Prostate gland (tissue), 2 donors: ENCODE measurements at regions not wholly inside any gene's neighbourhood (a gene's known extent, or its start where the extent isn't known, plus 50 kb on each side); places are given as distances from the start of the nearest gene placed in this dataset.

Experiments
- POLR2AphosphoS5 ChIP-seq: sonication (generic); formaldehyde crosslinking; IDR thresholded peaks from one replicate; pipeline ENCODE4 v1.6.1; 2017; ENCODE audit warnings: antibody characterized with exemption
- TF ChIP-seq, protein P1 (sequence below), 4 experiments: fragments of 200-600 bp in 2 of 4; fragments of 450-650 bp in 2 of 4; sonication (generic) in 2 of 4; IDR thresholded peaks; 1 replicate in 3 of 4; 2 replicates in 1 of 4; pipeline ENCODE4 v1.5.1; 2016 to 2019; ENCODE audit warnings: antibody characterized with exemption in 4 of 4, mild to moderate bottlenecking in 2 of 4, moderate library complexity in 2 of 4

DNA sequence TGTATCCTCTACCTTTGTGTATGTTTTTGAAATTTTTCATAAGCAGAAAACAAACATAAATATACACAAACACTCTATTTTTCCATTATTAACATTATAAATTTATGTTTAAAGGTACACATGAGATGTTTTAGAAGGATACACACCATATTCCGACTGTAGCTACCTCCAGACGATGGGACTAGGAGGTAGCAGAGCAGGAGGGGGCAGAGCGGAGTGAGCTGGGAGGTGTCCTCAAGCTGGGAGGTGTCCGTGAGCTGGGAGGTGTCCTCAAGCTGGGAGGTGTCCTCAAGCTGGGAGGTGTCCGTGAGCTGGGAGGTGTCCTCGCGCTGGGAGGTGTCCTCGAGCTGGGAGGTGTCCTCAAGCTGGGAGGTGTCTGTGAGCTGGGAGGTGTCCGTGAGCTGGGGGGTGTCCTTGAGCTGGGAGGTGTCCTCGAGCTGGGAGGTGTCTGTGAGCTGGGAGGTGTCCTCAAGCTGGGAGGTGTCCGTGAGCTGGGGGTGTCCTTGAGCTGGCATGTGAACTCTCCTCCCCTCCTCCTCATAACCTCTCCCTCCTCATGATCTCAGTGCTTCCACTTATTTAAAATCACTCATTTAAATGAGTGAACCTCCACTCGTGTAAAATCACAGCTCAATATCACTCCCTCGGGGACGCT, 346.9 kb upstream of the SFSWAP start:
- TF ChIP-seq, protein P1, sequence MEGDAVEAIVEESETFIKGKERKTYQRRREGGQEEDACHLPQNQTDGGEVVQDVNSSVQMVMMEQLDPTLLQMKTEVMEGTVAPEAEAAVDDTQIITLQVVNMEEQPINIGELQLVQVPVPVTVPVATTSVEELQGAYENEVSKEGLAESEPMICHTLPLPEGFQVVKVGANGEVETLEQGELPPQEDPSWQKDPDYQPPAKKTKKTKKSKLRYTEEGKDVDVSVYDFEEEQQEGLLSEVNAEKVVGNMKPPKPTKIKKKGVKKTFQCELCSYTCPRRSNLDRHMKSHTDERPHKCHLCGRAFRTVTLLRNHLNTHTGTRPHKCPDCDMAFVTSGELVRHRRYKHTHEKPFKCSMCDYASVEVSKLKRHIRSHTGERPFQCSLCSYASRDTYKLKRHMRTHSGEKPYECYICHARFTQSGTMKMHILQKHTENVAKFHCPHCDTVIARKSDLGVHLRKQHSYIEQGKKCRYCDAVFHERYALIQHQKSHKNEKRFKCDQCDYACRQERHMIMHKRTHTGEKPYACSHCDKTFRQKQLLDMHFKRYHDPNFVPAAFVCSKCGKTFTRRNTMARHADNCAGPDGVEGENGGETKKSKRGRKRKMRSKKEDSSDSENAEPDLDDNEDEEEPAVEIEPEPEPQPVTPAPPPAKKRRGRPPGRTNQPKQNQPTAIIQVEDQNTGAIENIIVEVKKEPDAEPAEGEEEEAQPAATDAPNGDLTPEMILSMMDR (IDR thresholded peaks at IDR 0.05), result no peak
- TF ChIP-seq POLR2AphosphoS5, result no peak
